NCI-H345 treated with DMSO at 0.1 percent for 48 hours (cell line): ENCODE measurements at regions not wholly inside any gene's neighbourhood (a gene's known extent, or its start where the extent isn't known, plus 50 kb on each side); places are given as distances from the start of the nearest gene placed in this dataset.
"Not testable (repeated sequence)": the region's sequence is repeated elsewhere in the genome, so short reads cannot be mapped to it uniquely, and the experiment has no call there.

Experiments used
- DNase-seq: peaks from one replicate; lab custom pipeline; 2025; ENCODE audit not compliant: unreplicated experiment; lab: John Stamatoyannopoulos, UW

DNA sequence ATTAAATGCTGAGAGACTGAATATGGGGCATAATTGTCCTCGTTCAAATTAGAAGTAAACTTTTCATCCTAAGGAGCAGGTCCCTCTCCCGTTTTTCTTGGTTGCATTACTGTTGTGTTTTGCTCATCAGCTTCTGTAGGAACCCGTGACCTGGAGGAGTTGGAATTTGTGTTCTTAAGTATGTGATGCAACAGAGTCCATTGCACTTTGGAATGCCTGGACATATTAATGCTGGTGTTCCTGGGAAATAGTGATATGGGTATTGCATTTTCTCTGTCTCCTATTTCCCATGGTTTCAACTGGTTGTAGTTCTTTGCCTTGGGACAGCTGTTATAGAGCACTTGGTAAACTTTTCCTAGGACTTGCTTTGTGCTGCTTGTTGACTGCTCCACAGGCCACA, 417.8 kb upstream of the LCORL start:
- DNase-seq = no peak

DNA sequence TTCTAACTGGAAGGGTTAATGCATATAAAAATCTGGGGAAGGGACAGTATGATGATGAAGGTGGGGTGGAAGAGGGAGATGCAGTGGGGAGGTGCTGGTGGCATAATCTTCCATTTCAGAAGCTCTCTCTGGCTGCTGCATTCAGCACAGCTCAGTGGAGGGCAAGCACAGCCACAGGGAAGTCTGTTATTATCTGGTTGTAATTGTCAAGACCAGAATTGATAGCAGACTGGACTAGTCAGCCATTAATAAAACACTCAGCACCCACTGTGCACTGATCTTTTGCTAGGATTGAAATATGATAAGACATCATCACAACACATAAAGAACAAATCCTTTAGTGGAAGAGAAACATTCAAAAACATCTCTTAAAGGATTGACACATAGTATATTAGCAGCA, 414.2 kb upstream of the LCORL start:
- DNase-seq = no peak

GRCh38 chr4:18422685-18423084, 401.1 kb upstream of the LCORL start:
- DNase-seq = no peak

GRCh38 chr4:18421519-18421918, 400.0 kb upstream of the LCORL start:
- DNase-seq = no peak

DNA sequence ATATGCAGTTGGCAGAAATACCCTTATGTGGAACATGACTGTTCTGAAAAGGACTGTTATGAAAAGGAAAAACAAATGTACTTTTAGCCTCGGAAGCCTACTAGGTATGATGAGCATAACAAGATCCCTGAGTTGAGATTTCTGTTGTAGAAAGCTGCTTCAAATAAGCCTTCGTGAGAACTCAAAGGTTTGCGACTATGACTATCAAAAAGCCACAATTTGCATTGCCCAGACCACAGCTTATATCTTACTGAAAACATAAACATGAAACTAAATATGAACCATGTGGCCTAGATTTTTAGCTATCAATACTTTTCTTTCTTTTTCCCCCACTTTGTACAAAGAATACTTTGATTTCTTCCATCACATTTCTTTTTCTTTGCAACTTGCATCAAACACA, 398.2 kb upstream of the LCORL start:
- DNase-seq = no peak

DNA sequence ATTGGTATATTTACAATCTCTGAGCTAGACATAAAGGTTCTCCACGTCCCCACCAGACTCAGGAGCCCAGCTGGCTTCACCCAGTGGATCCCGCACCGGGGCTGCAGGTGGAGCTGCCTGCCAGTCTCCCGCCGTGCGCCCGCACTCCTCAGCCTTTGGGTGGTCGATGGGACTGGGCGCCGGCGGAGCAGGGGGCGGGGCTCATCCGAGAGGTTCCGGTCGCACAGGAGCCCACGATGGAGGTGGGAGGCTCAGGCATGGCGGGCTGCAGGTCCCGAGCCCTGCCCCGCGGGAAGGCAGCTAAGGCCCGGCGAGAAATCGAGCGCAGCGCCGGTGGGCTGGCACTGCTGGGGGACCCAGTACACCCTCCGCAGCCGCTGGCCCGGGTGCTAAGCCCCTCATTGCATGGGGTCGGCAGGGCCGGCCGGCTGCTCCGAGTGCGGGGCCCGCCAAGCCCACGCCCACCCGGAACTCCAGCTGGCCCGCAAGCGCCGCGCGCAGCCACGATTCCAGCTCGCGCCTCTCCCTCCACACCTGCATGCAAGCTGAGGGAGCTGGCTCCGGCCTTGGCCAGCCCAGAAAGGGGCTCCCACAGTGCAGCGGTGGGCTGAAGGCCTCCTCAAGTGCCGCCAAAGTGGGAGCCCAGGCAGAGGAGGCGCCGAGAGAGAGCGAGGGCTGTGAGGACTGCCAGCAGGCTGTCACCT, 396.8 kb upstream of the LCORL start:
- not testable (repeated sequence) for DNase-seq

- DNase-seq = not testable (repeated sequence)
These were observed 396.1 kb upstream of the LCORL start for GRCh38 chr4:18417651-18418050.

DNA sequence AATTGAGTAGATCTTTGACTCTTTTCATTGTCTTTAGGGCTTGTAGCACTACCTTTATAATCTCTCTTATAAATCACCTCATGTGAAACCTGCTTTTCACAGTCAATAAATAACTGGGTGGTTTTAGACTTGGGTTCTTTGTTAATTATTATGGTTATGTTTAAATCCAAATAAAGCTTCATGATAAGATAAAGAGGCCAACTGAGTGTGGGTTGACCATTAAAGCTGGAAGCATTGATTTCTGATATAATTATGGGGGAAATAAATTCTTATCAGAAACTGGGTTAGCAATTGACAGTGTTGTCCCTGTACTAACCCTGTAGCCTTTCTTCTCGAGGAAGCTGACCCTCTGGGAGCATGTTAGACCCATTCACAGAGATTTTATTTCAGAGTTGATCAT, 384.7 kb upstream of the LCORL start:
- no peak for DNase-seq

DNA sequence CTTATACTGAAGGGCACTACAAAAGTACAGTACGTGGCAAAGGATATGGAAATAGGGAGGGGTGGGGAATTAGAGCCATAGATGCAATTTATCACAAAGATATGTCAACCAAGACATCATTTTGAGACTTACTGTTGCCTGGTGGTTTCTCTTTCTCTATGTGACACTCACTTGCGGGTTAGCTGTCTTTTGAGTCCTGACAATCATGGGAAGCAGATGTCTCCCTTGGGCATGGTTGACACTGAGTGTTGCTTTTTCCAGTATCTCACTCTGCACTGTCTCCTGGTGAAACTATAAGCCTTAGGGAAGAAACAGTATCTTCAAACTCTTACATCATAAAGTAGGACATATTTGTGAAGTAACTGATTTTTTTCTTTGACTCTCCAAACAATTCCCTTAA, 383.5 kb upstream of the LCORL start:
- no peak for DNase-seq

DNA sequence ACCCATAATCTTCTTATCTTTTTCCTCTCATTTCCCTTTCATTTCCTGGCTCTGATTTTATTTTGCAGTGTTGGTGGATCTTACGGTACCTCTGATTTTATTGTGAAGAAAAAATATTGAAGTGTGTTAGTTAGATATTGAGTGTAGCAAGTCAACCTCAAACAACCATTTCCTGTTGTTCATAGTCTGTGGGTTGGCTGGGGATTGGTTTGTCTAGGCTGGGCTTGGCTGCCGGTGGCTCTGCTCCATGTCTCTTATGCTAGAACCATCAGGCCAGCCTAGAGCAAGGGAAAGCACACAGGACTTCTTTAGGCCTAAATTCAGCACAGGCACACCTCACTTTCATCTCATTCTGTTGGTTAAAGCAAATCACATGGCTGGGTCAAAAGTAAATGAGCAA, 383.1 kb upstream of the LCORL start:
- DNase-seq = no peak

DNA sequence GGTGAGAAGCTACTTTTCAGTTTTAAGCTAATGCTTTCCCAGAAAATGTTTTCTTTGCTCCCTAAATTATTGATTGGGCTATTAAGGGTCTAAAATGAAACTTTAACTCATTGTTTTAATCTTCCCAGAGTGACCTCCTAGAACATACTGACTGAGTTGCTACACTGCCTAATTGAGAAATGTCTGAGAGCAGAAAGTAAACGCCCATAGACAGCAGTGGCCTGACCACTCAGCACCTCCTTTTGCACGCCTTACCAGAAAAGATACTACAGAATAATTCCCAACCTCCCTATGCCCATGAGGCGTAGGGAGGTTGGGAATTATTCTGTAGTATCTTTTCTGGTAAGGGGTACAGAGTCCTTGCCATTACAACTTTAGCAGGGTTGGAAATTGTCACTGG, 381.8 kb upstream of the LCORL start:
- no peak for DNase-seq

DNA sequence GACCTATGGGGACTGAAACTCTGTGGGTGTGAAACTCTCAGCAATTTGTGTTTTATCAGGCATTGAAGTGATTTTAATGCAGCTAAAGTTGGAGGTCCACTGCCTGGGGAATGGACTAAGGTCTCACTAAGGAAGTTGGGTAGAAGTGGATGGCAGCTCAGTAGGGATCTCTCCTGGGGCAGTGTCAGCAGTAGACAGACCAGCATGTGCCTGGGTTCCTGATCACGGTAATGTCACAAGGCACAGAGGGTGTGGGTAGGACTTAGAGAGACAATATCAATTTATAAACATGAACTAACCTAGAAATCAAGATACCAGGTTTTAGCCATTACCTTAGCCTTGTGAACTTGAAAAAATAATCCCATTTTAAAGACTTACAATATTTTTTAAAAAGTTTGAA, 380.3 kb upstream of the LCORL start:
- DNase-seq = no peak

GRCh38 chr4:18401425-18401824, 379.9 kb upstream of the LCORL start:
- DNase-seq = no peak

GRCh38 chr4:18398661-18399060, 377.1 kb upstream of the LCORL start:
- DNase-seq = no peak

- DNase-seq = no peak
These were observed 376.3 kb upstream of the LCORL start for GRCh38 chr4:18397681-18398390.

DNA sequence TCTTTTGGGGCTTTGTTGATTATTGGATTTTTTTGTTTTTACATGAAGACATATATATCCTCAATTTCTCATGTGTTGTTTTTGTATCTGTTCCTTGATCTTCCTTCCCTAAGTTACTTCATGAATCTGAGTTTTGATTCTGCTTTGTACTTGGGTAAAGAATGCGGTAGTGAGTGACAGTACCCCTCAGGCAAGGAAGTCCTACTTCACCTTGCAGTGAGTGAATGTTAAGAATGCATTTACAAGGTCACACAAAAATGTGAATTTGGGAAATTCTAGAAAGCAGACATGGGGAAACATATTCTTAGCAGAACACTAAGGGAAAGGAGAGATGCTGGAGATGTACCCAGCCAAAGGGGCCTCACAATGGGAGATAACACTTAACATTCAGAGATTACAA, 373.1 kb upstream of the LCORL start:
- DNase-seq = no peak

GRCh38 chr4:18391354-18391728, 369.8 kb upstream of the LCORL start:
- no peak for DNase-seq

DNA sequence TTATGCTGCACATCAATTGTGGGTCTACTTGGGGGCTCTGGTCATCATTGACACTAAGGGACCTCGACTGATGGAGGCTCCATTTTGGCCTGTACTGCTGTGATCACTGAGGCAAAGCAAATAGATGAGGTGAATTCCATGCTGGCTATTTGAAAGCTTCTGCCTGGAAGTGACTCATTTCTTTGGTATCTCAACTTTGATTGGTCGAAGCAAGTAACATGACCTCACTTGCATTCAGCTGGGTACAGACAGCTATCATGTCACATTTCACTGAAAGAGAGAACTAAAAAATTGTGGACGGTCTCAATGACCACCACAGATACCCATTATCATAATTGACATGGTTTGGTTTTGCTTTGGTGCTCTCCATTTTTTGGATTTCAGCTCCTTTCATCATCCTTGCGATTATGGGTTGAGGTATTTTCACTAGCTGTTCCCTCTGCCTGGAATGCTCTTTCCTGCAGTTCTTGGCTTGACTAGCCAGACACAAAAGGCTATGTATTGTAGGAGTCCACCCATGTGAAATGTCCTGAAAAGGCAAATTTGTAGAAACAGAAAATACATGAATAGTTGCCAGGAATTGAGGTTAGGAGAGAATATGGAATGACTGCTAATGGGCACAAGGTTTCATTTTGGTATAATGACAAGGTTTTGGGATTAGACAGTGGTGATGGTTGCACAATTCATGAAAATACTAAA, 369.2 kb upstream of the LCORL start:
- no peak for DNase-seq

- no peak for DNase-seq
These were observed 367.6 kb upstream of the LCORL start for GRCh38 chr4:18389115-18389514.

- no peak for DNase-seq
These were observed 366.5 kb upstream of the LCORL start for GRCh38 chr4:18388039-18388438.

- DNase-seq = no peak
These were observed 359.6 kb upstream of the LCORL start for GRCh38 chr4:18381186-18381585.

- DNase-seq = no peak
These were observed 348.0 kb upstream of the LCORL start for GRCh38 chr4:18369561-18369960.
